Caco-2 (cell line): ENCODE measurements at regions not wholly inside any gene's neighbourhood (a gene's known extent, or its start where the extent isn't known, plus 50 kb on each side); places are given as distances from the start of the nearest gene placed in this dataset.
"Not testable (repeated sequence)": the region's sequence is repeated elsewhere in the genome, so short reads cannot be mapped to it uniquely, and the experiment has no call there.

Source experiments
- BruUV-seq: library from RNA; stranded (reverse); fragments of 400-500 nt; replicated peaks from 2 replicates; lab custom pipeline; 2021; lab: Mats Ljungman, UMichigan
- CTCF ChIA-PET: fragments of 300-600 bp; sonication (Branson Sonifier 250); formaldehyde crosslinking; loops from one replicate; lab custom pipeline; 2022; ENCODE audit warnings: antibody characterized with exemption; lab: Charles Lee
- POLR2A ChIA-PET: fragments of 300-600 bp; sonication (Branson Sonifier 250); formaldehyde crosslinking; loops from one replicate; lab custom pipeline; 2022; ENCODE audit warnings: antibody characterized with exemption; lab: Charles Lee
- DNase-seq, 2 experiments: peaks; one replicate each; pipeline versions ENCODE4 v3.0.0 to v3.0.0-alpha.2; 2020 to 2022
- H3K27me3 ChIP-seq: replicated peaks from 2 replicates; pipeline ENCODE4 v1.6.0; 2011; ENCODE audit warnings: low read length; ENCODE audit not compliant: control insufficient read depth, insufficient read depth
- H3K36me3 ChIP-seq: 2 replicates; pipeline ENCODE4 v1.5.1; 2011; ENCODE audit warnings: low read length; ENCODE audit not compliant: control insufficient read depth, insufficient read depth
- H3K4me1 ChIP-seq: fragments of 250-450 bp; sonication (Bioruptor Pico); 2 replicates; pipeline ENCODE4 v1.5.1; 2020; ENCODE audit warnings: mild to moderate bottlenecking
- H3K4me3 ChIP-seq: 2 replicates; pipeline ENCODE4 v1.5.1; 2011; ENCODE audit warnings: low read depth, mild to moderate bottlenecking, control low read depth, low read length
- H3K9me3 ChIP-seq: fragments of 250-450 bp; sonication (Bioruptor Pico); 2 replicates; pipeline ENCODE4 v1.5.1; 2020; ENCODE audit warnings: mild to moderate bottlenecking, moderate library complexity
- H3K27ac Mint-ChIP-seq: one replicate; pipeline ENCODE4 v1.8.0; 2022; ENCODE audit warnings: mixed read lengths; ENCODE audit not compliant: unreplicated experiment
- H3K27me3 Mint-ChIP-seq: one replicate; pipeline ENCODE4 v1.8.0; 2022; ENCODE audit warnings: mixed read lengths; ENCODE audit not compliant: insufficient read depth, unreplicated experiment
- H3K36me3 Mint-ChIP-seq: one replicate; pipeline ENCODE4 v1.8.0; 2022; ENCODE audit warnings: mild to moderate bottlenecking, mixed read lengths; ENCODE audit not compliant: insufficient read depth, unreplicated experiment
- H3K4me1 Mint-ChIP-seq: one replicate; pipeline ENCODE4 v1.8.0; 2022; ENCODE audit warnings: low read depth, mixed read lengths; ENCODE audit not compliant: unreplicated experiment
- H3K4me3 Mint-ChIP-seq: one replicate; pipeline ENCODE4 v1.8.0; 2022; ENCODE audit warnings: mild to moderate bottlenecking, moderate library complexity, mixed read lengths; ENCODE audit not compliant: unreplicated experiment
- H3K9me3 Mint-ChIP-seq: one replicate; pipeline ENCODE4 v1.8.0; 2022; ENCODE audit warnings: mixed read lengths; ENCODE audit not compliant: unreplicated experiment
- CTCF ChIP-seq, 2 experiments: fragments of 200-600 bp in 1 of 2; IDR thresholded peaks; 1 replicate in 1 of 2; 2 replicates in 1 of 2; pipeline versions ENCODE4 v1.5.1 to v1.8.0; 2011 to 2022; ENCODE audit warnings: antibody characterized with exemption in 1 of 2, control low read depth in 1 of 2, inconsistent platforms in 1 of 2, low read depth in 1 of 2, low read length in 1 of 2, mild to moderate bottlenecking in 1 of 2, moderate library complexity in 1 of 2; ENCODE audit not compliant: insufficient read depth in 1 of 2, severe bottlenecking in 1 of 2, unreplicated experiment in 1 of 2
- intact Hi-C: fragments of 100-400 bp; cut with micrococcal nuclease; formaldehyde crosslinking; loops from one replicate; pipeline ENCODE4 v1.10.0; 2022; ENCODE audit not compliant: unreplicated experiment

DNA sequence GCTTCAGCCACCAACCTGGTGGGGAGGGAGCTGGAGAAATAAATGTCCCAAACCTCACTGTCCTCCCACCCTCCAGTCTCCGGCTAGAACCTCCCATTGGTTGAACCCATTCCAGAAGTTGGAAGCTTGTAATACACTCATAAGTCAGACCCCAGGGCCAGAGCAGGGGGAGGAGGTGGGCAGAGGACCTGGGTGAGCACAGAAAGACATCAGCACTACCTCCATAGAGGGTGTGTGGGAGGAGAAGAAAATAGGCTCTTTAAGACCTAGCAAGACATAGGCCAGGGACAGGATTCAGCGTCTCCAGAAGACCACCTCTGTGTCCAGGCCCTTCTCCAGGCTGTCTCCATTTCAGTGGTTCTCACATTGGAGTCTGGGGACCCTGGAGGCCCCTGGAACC, 73.3 kb upstream of the TOP1 start:
- Mint-ChIP-seq H3K36me3 (no peaks in the 10 kb centered on the region), H3K4me1 (peaks cover 10% of the 10 kb centered on the region), H3K27me3 (peaks cover 15% of the 10 kb centered on the region), H3K9me3 (peaks cover 11% of the 10 kb centered on the region), H3K27ac (no peak overlapping the region), H3K4me3 (no peak overlapping the region)
- POLR2A ChIA-PET, result no interaction called here
- CTCF ChIA-PET, result interaction anchor here (1.5 kb wide), 1 partner anchor 10 kb away, joined by 3 read pairs; no protein-coding TSS in a partner anchor
- intact Hi-C loops, result no loop called here
- peaks cover 6% of the 10 kb centered on the region; the same call in 1 of the 2 replicates for H3K4me1 ChIP-seq
- H3K27me3 ChIP-seq, result no peaks in the 10 kb centered on the region
- H3K9me3 ChIP-seq, result peaks cover 8% of the 10 kb centered on the region; the same call in 1 of the 2 replicates
- H3K36me3 ChIP-seq, result no peaks in the 10 kb centered on the region
- BruUV-seq, result no TSS peak
- no peak overlapping the region for H3K4me3 ChIP-seq
- no peak for DNase-seq
- no peak for TF ChIP-seq CTCF (IDR thresholded peaks at IDR 0.05; ENCODE audit: insufficient read depth in 1 of 2, low read depth in 1 of 2, low read length in 1 of 2, severe bottlenecking in 1 of 2, unreplicated experiment in 1 of 2)

DNA sequence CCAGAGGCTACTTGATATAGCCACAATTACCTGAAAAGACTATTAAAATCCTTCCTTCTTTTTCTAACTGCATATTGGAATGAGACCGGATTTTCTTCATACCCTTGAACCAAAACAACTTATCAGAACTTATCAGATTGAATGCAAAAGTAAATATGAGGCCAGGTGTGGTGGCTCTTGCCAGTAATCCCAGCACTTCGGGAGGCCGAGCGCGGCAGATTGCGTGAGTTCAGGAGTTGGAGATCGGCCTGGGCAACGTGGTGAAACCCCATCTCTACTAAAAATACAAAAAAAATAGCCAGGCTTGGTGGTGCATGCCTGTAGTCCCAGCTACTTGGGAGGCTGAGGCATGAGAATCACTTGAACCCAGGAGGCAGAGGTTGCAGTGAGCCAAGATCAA, 72.8 kb upstream of the TOP1 start:
- POLR2A ChIA-PET, H3K27me3 ChIP-seq, H3K4me3 Mint-ChIP-seq, H3K4me1 ChIP-seq, H3K36me3 Mint-ChIP-seq, H3K27ac Mint-ChIP-seq, H3K36me3 ChIP-seq, H3K9me3 ChIP-seq, BruUV-seq, H3K4me1 Mint-ChIP-seq, DNase-seq, intact Hi-C loops, H3K4me3 ChIP-seq: not testable (repeated sequence)
- Mint-ChIP-seq H3K27me3 (peaks cover 13% of the 10 kb centered on the region), H3K9me3 (peaks cover 11% of the 10 kb centered on the region)
- CTCF ChIA-PET, result interaction anchor here (0.7 to 1.5 kb wide), 2 partner anchors 10 to 456 kb away, joined by 3 read pairs; no protein-coding TSS in a partner anchor

GRCh38 chr20:40956542-40957264, 71.9 kb upstream of the TOP1 start:
- Histone ChIP-seq H3K36me3 (no peaks in the 10 kb centered on the region), H3K27me3 (no peaks in the 10 kb centered on the region), H3K4me1 (peaks cover 6% of the 10 kb centered on the region; the same call in 1 of the 2 replicates), H3K9me3 (peaks cover 8% of the 10 kb centered on the region; the same call in 1 of the 2 replicates), H3K4me3 (no peak overlapping the region)
- DNase-seq, result no peak
- H3K27ac Mint-ChIP-seq, result no peak overlapping the region
- ChIA-PET POLR2A (no interaction called here), CTCF (interaction anchor here (0.7 to 1.6 kb wide), 2 partner anchors 11 to 455 kb away, joined by 3 to 4 read pairs; no protein-coding TSS in a partner anchor)
- no peak overlapping the region for H3K4me3 Mint-ChIP-seq
- intact Hi-C loops, result no loop called here
- peaks cover 11% of the 10 kb centered on the region for H3K9me3 Mint-ChIP-seq
- peaks cover 9% of the 10 kb centered on the region for H3K27me3 Mint-ChIP-seq
- no TSS peak for BruUV-seq
- no peak for TF ChIP-seq CTCF (IDR thresholded peaks at IDR 0.05; ENCODE audit: insufficient read depth in 1 of 2, low read depth in 1 of 2, low read length in 1 of 2, severe bottlenecking in 1 of 2, unreplicated experiment in 1 of 2)
- no peaks in the 10 kb centered on the region for H3K36me3 Mint-ChIP-seq
- peaks cover 10% of the 10 kb centered on the region for H3K4me1 Mint-ChIP-seq
